ENCODE measurements at regions not wholly inside any gene's neighbourhood (a gene's known extent, or its start where the extent isn't known, plus 50 kb on each side); places are given as distances from the start of the nearest gene placed in this dataset.

- no peaks in the 10 kb centered on the region for H3K36me3 ChIP-seq
- H3K9me3 ChIP-seq, result no peaks in the 10 kb centered on the region
- H3K4me1 ChIP-seq, result no peaks in the 10 kb centered on the region
- H3K27me3 ChIP-seq, result no peaks in the 10 kb centered on the region
- no peak for TF ChIP-seq CTCF (IDR thresholded peaks at IDR 0.05)
- DNase-seq (ENCODE audit: low spot score), result no peak
- H3K27ac ChIP-seq, result no peak overlapping the region
- H3K4me3 ChIP-seq, result no peak overlapping the region
Observed at GRCh38 chr18:64278026-64278425, 129.1 kb upstream of the LINC00305 start.

- DNase-seq (ENCODE audit: low spot score), result no peak
- no peaks in the 10 kb centered on the region for H3K27me3 ChIP-seq
- H3K9me3 ChIP-seq, result no peaks in the 10 kb centered on the region
- H3K4me1 ChIP-seq, result no peaks in the 10 kb centered on the region
- no peaks in the 10 kb centered on the region for H3K36me3 ChIP-seq
- no peak overlapping the region for H3K27ac ChIP-seq
- no peak overlapping the region for H3K4me3 ChIP-seq
- TF ChIP-seq CTCF (IDR thresholded peaks at IDR 0.05), result no peak
Observed at GRCh38 chr18:64276311-64277090, 127.6 kb upstream of the LINC00305 start.

GRCh38 chr18:64275593-64276300 is 126.9 kb upstream of the LINC00305 start:
- no peak for TF ChIP-seq CTCF (IDR thresholded peaks at IDR 0.05)
- Histone ChIP-seq H3K27ac (no peak overlapping the region), H3K27me3 (no peaks in the 10 kb centered on the region), H3K4me3 (no peak overlapping the region), H3K4me1 (no peaks in the 10 kb centered on the region), H3K9me3 (no peaks in the 10 kb centered on the region), H3K36me3 (no peaks in the 10 kb centered on the region)
- DNase-seq (ENCODE audit: low spot score), result no peak

- Histone ChIP-seq H3K9me3 (no peaks in the 10 kb centered on the region), H3K27me3 (no peaks in the 10 kb centered on the region), H3K27ac (no peak overlapping the region), H3K4me1 (no peaks in the 10 kb centered on the region), H3K4me3 (no peak overlapping the region), H3K36me3 (no peaks in the 10 kb centered on the region)
- no peak for TF ChIP-seq CTCF (IDR thresholded peaks at IDR 0.05)
- DNase-seq (ENCODE audit: low spot score), result no peak
Observed at GRCh38 chr18:64273724-64274123, 124.8 kb upstream of the LINC00305 start.

GRCh38 chr18:64271975-64272659 is 123.2 kb upstream of the LINC00305 start:
- no peaks in the 10 kb centered on the region for H3K4me1 ChIP-seq
- no peak overlapping the region for H3K4me3 ChIP-seq
- H3K36me3 ChIP-seq, result no peaks in the 10 kb centered on the region
- H3K9me3 ChIP-seq, result no peaks in the 10 kb centered on the region
- H3K27ac ChIP-seq, result no peak overlapping the region
- no peaks in the 10 kb centered on the region for H3K27me3 ChIP-seq
- TF ChIP-seq CTCF (IDR thresholded peaks at IDR 0.05), result no peak
- no peak for DNase-seq (ENCODE audit: low spot score)

Measured in right atrium auricular region (tissue), 2 donors.